AG04450 (cell line): ENCODE measurements at regions not wholly inside any gene's neighbourhood (a gene's known extent, or its start where the extent isn't known, plus 50 kb on each side); places are given as distances from the start of the nearest gene placed in this dataset.

Source experiments
- CTCF ChIA-PET: fragments of 300-600, 350-600 bp; formaldehyde crosslinking; extraction: SDS; loops from one replicate; lab custom pipeline; 2022; ENCODE audit warnings: antibody characterized with exemption, inconsistent platforms; lab: Charles Lee
- POLR2A ChIA-PET: fragments of 350-600 bp; formaldehyde crosslinking; extraction: SDS; loops from one replicate; lab custom pipeline; 2021; ENCODE audit warnings: antibody characterized with exemption, inconsistent platforms; lab: Yijun Ruan, JAX
- DNase-seq: peaks from one replicate; pipeline ENCODE4 v3.0.0-alpha.2; 2011; ENCODE audit warnings: low read depth, low spot score
- H3K27ac ChIP-seq: one replicate; pipeline ENCODE4 v1.5.1; 2012; ENCODE audit warnings: low read depth, low read length, control low read depth
- H3K27me3 ChIP-seq: one replicate; pipeline ENCODE4 v1.6.0; 2012; ENCODE audit warnings: low read length; ENCODE audit not compliant: control insufficient read depth, insufficient read depth
- H3K4me3 ChIP-seq: 2 replicates; pipeline ENCODE4 v1.5.1; 2011; ENCODE audit warnings: mild to moderate bottlenecking, low read depth, low read length, control low read depth
- H3K9me3 ChIP-seq: 2 replicates; pipeline ENCODE4 v1.5.1; 2012; ENCODE audit warnings: low read length; ENCODE audit not compliant: control insufficient read depth, insufficient read depth
- TF ChIP-seq, protein P1 (sequence below): IDR thresholded peaks from 2 replicates; pipeline ENCODE4 v1.5.1; 2011; ENCODE audit warnings: low read depth, low read length, control low read depth, inconsistent platforms

DNA sequence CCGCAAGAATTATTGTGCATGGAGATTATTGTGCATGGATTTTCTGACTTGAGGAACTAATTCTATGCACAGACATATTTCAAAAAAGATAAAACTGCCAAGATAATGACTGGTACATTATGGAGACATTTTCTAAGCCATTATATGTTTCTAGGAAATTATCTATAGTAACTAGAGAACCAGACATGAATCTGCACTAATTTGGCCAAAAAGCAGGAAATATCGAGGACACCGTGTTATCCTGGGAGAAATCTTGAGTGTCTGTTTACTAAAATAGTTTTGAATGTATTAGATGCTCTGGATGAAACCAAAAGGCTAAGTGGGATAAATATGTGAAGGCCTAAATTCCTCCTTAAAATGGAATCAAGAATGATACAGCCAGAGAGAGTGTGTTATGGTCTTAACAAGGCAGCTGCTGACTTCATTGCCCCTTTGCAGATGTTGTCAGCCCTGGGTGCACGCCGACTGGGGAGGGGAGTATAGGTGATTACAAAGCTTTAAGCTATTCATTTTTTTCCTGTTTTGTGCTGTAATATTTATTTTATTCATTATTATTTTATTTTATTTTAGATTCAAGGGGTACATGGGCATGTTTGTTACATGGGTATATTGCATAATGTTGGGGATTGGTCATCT, 226.7 kb downstream of the UTP18 start:
- CTCF ChIA-PET: no interaction called here
- Histone ChIP-seq H3K27me3 (no peaks in the 10 kb centered on the region), H3K4me3 (no peak overlapping the region), H3K9me3 (no peaks in the 10 kb centered on the region), H3K27ac (no peak overlapping the region)
- POLR2A ChIA-PET: no interaction called here
- DNase-seq: no peak
- TF ChIP-seq, protein P1, sequence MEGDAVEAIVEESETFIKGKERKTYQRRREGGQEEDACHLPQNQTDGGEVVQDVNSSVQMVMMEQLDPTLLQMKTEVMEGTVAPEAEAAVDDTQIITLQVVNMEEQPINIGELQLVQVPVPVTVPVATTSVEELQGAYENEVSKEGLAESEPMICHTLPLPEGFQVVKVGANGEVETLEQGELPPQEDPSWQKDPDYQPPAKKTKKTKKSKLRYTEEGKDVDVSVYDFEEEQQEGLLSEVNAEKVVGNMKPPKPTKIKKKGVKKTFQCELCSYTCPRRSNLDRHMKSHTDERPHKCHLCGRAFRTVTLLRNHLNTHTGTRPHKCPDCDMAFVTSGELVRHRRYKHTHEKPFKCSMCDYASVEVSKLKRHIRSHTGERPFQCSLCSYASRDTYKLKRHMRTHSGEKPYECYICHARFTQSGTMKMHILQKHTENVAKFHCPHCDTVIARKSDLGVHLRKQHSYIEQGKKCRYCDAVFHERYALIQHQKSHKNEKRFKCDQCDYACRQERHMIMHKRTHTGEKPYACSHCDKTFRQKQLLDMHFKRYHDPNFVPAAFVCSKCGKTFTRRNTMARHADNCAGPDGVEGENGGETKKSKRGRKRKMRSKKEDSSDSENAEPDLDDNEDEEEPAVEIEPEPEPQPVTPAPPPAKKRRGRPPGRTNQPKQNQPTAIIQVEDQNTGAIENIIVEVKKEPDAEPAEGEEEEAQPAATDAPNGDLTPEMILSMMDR: no peak

DNA sequence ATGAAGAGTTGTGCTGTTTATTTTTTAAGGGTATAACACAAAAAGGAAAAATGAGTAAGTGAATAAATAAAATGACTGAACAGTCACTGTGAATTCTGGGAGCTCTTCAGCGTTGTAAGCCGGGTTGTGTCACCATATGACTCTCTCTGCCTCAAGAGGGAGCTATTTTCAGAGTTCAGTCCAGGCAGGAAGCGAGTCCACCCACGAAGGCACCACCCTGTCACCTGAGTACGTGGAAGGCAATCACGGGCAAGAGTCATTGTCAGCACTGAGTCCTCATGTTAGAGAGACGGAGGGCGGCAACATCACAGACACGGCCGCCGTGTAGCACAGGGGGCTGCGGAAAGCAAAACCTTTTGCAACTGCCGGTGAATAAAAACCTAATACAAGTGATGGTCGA, 227.6 kb downstream of the UTP18 start:
- no peak overlapping the region for H3K27ac ChIP-seq
- no peak for DNase-seq
- no peaks in the 10 kb centered on the region for H3K9me3 ChIP-seq
- ChIA-PET POLR2A (no interaction called here), CTCF (no interaction called here)
- no peak overlapping the region for H3K4me3 ChIP-seq
- no peaks in the 10 kb centered on the region for H3K27me3 ChIP-seq
- TF ChIP-seq, protein P1: no peak

DNA sequence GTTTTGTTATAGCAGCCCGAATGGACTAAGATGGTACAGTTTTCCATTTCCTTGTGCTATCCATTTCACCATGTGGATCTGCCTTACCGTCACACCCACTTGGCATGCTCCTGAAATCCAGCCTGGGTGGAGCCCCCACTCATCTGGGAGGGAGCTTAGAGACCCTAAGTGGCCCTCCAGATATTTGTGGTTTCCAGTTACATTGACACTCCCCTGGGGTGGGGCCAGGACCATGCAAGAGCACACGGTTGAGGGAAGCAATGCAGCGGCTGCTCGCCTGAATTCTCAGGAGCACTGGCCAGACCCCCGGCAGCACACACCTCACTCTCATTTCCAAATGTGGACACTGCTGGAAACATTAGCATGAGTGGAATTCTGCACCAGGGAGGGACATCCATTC, 231.1 kb downstream of the UTP18 start:
- Histone ChIP-seq H3K27me3 (no peaks in the 10 kb centered on the region), H3K27ac (no peak overlapping the region), H3K4me3 (no peak overlapping the region), H3K9me3 (no peaks in the 10 kb centered on the region)
- POLR2A ChIA-PET: no interaction called here
- no peak for DNase-seq
- TF ChIP-seq, protein P1: no peak
- CTCF ChIA-PET: no interaction called here

DNA sequence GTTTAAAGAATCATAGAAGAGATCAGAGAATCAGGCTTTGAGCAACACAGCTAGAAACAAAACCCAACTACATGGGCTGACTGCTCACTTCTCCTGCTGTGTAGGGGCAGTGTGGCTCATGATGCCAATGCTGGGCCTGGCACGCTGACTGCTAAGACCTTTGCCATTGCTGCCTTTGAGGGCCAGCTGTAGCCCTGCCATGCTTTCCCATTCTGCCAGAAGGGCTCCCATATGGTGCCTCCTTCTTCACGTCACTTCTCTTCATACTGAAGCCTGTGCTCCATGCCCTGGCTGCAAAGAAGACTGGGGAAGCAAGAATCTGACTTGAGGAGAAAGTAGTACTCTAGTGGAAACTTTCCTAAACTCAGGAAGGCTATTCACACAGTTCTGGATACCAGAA, 232.9 kb downstream of the UTP18 start:
- no peak for DNase-seq
- ChIA-PET CTCF (no interaction called here), POLR2A (no interaction called here)
- no peaks in the 10 kb centered on the region for H3K9me3 ChIP-seq
- H3K4me3 ChIP-seq: no peak overlapping the region
- no peaks in the 10 kb centered on the region for H3K27me3 ChIP-seq
- no peak overlapping the region for H3K27ac ChIP-seq
- TF ChIP-seq, protein P1: no peak

DNA sequence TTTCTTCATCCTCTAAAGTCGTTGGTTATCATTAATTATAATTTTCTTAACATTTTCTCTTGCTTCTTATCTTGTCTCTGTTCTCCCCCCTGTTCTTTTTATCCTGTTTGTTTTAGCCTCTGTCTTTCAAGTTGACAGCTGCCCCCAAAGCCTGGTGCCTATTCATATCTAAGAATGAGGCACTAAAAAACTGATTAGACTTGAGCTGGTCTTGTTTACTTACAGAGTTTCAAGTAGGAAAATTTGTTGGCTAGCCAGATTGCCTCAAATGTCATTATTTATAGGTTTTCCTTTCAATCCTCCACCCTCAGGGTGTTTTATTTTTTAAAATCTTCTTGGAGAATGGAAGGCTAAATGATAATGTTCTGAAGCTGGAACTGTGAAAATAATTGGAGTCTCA, 236.0 kb downstream of the UTP18 start:
- Histone ChIP-seq H3K4me3 (no peak overlapping the region), H3K27ac (no peak overlapping the region), H3K27me3 (no peaks in the 10 kb centered on the region), H3K9me3 (no peaks in the 10 kb centered on the region)
- no peak for DNase-seq
- TF ChIP-seq, protein P1: no peak
- ChIA-PET CTCF (no interaction called here), POLR2A (no interaction called here)
